ENCODE measurements at regions not wholly inside any gene's neighbourhood (a gene's known extent, or its start where the extent isn't known, plus 50 kb on each side); places are given as distances from the start of the nearest gene placed in this dataset.

DNA sequence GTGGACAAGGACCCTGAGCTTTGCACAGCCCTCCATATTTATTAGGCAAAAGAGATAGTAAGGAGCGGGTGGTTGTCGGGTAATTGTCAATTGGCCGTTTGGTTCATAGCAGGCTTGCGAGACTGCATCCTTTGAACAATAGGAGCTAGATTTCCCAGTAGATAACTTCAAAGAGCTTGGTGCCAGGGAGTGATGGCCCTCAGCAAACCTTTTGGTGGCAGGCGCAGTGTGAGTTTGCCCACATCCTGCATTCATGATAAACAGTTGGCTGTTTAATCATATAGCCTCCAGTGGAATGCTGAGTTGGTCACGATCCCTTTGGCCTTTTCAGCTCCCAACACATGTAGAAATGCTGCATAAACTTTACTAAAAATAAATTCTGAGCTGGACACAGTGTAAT is 156.9 kb downstream of the AKR1D1 start:
- no peak overlapping the region for H3K9ac ChIP-seq (ENCODE audit: low read length)
- H3K56ac ChIP-seq (ENCODE audit: low read length) = no peak overlapping the region
- H3K79me2 ChIP-seq (ENCODE audit: control insufficient read depth, insufficient read depth, low read length) = no peaks in the 10 kb centered on the region
- no peaks in the 10 kb centered on the region for H3K79me1 ChIP-seq (ENCODE audit: low read length)
- no peak overlapping the region for H3K27ac ChIP-seq (ENCODE audit: low read depth, low read length)
- no peak overlapping the region for H2AK5ac ChIP-seq (ENCODE audit: low read length)
- H3K4me3 ChIP-seq (ENCODE audit: low read length) = no peak overlapping the region
- no peak overlapping the region for H3K23ac ChIP-seq (ENCODE audit: low read length)
- H3K4me2 ChIP-seq (ENCODE audit: low read length) = no peak overlapping the region
- H3K4me1 ChIP-seq (ENCODE audit: control insufficient read depth, low read depth, low read length) = no peaks in the 10 kb centered on the region
- H3K18ac ChIP-seq (ENCODE audit: low read length) = no peak overlapping the region
- H2BK120ac ChIP-seq (ENCODE audit: low read depth, low read length) = no peak overlapping the region
- no peak overlapping the region for H2BK15ac ChIP-seq (replicated peaks; ENCODE audit: low read depth)
- WGBS (ENCODE audit: extremely low coverage, insufficient coverage, low lambda C conversion rate) = no CpG with 5 or more reads among the region's 6 CpGs
- H3K27me3 ChIP-seq (ENCODE audit: insufficient read depth, low read length, poor library complexity) = no peaks in the 10 kb centered on the region
- DNase-seq = no peak
- no peak overlapping the region for H4K5ac ChIP-seq (ENCODE audit: low read length)
- no peaks in the 10 kb centered on the region for H3K36me3 ChIP-seq (ENCODE audit: control insufficient read depth, insufficient read depth, low read length)
- no peak overlapping the region for H4K8ac ChIP-seq (ENCODE audit: low read depth, low read length)
- H2BK5ac ChIP-seq (ENCODE audit: low read length) = no peak overlapping the region
- H3K4ac ChIP-seq (ENCODE audit: low read depth, low read length) = no peak overlapping the region

DNA sequence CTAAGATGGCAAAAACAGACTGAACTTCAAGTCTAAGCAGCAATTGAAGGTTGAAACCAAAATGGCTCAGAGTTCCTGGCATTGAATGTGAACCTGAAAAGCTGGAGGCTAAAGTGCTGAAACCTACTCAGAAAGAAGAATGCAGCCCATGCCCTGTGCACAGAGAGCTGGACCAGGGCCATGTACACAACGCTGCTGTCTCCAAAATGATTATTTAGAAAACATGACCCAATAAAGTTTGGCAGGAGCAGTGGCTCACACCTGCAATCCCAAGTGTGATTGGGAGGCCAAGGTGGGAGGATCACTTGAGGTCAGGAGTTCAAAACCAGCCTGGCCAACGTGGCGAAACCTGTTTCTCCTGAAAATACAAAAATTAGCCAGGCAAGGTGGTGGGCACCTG is 158.9 kb downstream of the AKR1D1 start:
- Histone ChIP-seq H3K4ac (ENCODE audit: low read depth, low read length) (no peak overlapping the region), H2AK5ac (ENCODE audit: low read length) (no peak overlapping the region), H3K79me2 (ENCODE audit: control insufficient read depth, insufficient read depth, low read length) (no peaks in the 10 kb centered on the region), H3K18ac (ENCODE audit: low read length) (no peak overlapping the region), H3K79me1 (ENCODE audit: low read length) (no peaks in the 10 kb centered on the region), H3K4me3 (ENCODE audit: low read length) (no peak overlapping the region), H3K27ac (ENCODE audit: low read depth, low read length) (no peak overlapping the region), H4K5ac (ENCODE audit: low read length) (no peak overlapping the region), H3K56ac (ENCODE audit: low read length) (no peak overlapping the region), H2BK120ac (ENCODE audit: low read depth, low read length) (no peak overlapping the region), H3K36me3 (ENCODE audit: control insufficient read depth, insufficient read depth, low read length) (no peaks in the 10 kb centered on the region), H3K4me2 (ENCODE audit: low read length) (no peak overlapping the region), H2BK5ac (ENCODE audit: low read length) (no peak overlapping the region), H4K8ac (ENCODE audit: low read depth, low read length) (no peak overlapping the region), H2BK15ac (replicated peaks; ENCODE audit: low read depth) (no peak overlapping the region), H3K9ac (ENCODE audit: low read length) (no peak overlapping the region), H3K27me3 (ENCODE audit: insufficient read depth, low read length, poor library complexity) (no peaks in the 10 kb centered on the region), H3K23ac (ENCODE audit: low read length) (no peak overlapping the region), H3K4me1 (ENCODE audit: control insufficient read depth, low read depth, low read length) (no peaks in the 10 kb centered on the region)
- no CpG with 5 or more reads among the region's 3 CpGs for WGBS (ENCODE audit: extremely low coverage, insufficient coverage, low lambda C conversion rate)
- no peak for DNase-seq

DNA sequence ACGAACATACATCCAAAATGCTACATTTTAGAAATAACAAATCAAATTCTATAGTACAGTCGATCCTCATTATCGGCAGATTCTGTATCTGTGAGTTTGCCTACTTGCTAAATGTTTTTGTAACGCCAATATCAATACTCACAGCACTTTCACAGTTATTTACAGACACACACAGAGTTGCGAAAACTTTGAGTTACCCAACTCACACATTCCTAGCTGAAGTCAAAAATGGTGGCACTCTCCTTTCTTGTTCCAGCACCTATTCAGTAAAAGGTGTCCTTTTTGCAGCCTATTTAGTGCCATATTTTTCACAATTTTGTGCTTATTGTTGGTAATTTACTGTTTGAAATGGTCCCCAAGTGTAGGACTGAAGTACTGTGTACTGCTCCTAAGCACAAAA is 161.7 kb downstream of the AKR1D1 start:
- 100% methylated on average over 1 of the region's 5 CpGs for WGBS (ENCODE audit: extremely low coverage, insufficient coverage, low lambda C conversion rate)
- H4K8ac ChIP-seq (ENCODE audit: low read depth, low read length) = no peak overlapping the region

DNA sequence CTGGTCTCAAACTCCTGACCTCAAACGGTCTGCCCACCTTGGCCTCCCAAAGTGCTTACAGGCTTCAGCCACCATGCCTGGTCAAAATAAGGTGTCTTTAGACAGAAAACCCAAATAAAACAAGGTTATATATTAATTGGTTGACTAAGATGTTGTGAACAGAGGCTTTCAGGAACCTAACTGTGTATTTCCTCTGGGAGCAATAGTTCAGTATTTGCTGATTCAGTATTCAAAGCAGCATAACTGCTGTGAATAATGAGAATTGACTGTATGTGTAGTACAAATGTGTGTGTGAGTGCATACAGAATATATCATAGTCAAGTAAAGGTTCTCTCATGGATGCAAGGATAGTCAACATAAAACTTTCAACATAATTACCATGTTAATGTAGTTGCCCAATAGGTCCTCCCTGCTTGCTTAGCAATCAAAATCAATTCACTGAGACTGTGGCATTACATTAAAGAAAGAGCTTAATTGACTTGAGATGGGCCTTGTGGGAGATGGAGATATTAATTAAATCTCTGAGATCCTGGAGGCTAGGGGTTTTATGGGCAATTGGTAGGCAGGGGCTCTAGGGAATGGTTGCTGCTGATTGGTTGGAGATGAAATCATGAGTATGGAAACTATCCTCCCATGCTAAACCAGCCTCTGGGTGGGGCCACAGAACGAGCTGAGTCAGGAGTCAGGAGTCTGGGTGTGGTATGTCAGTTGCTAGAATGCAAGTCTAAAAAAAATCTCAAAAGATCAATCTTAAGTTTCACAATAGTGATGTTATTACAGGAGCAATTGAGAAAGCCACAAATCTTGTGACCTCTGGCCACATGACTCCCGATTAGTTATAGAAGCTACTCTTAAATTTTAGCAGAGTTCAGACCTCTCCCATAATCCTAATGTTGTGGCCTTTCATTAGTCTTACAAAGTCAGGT is 162.7 kb downstream of the AKR1D1 start:
- H3K56ac ChIP-seq (ENCODE audit: low read length) = no peak overlapping the region
- no peak overlapping the region for H3K4me3 ChIP-seq (ENCODE audit: low read length)
- peak overlapping the region; percentile 79 for H2BK15ac ChIP-seq (replicated peaks; ENCODE audit: low read depth)
- H3K79me2 ChIP-seq (ENCODE audit: control insufficient read depth, insufficient read depth, low read length) = no peaks in the 10 kb centered on the region
- H2BK120ac ChIP-seq (ENCODE audit: low read depth, low read length) = no peak overlapping the region
- H3K9ac ChIP-seq (ENCODE audit: low read length) = no peak overlapping the region
- no peak overlapping the region for H3K4ac ChIP-seq (ENCODE audit: low read depth, low read length)
- H3K23ac ChIP-seq (ENCODE audit: low read length) = no peak overlapping the region
- no peak overlapping the region for H2AK5ac ChIP-seq (ENCODE audit: low read length)
- H3K27me3 ChIP-seq (ENCODE audit: insufficient read depth, low read length, poor library complexity) = no peaks in the 10 kb centered on the region
- no peak overlapping the region for H3K18ac ChIP-seq (ENCODE audit: low read length)
- no peaks in the 10 kb centered on the region for H3K4me1 ChIP-seq (ENCODE audit: control insufficient read depth, low read depth, low read length)
- H4K8ac ChIP-seq (ENCODE audit: low read depth, low read length) = no peak overlapping the region
- H3K79me1 ChIP-seq (ENCODE audit: low read length) = no peaks in the 10 kb centered on the region
- H4K5ac ChIP-seq (ENCODE audit: low read length) = no peak overlapping the region
- no peaks in the 10 kb centered on the region for H3K36me3 ChIP-seq (ENCODE audit: control insufficient read depth, insufficient read depth, low read length)
- peak; percentile 23 for DNase-seq
- H3K27ac ChIP-seq (ENCODE audit: low read depth, low read length) = no peak overlapping the region
- WGBS (ENCODE audit: extremely low coverage, insufficient coverage, low lambda C conversion rate) = no CpG with 5 or more reads among the region's 3 CpGs
- H2BK5ac ChIP-seq (ENCODE audit: low read length) = no peak overlapping the region
- H3K4me2 ChIP-seq (ENCODE audit: low read length) = no peak overlapping the region

More for the DNA sequence above, 161.7 kb downstream of the AKR1D1 start:
- no peaks in the 10 kb centered on the region for H3K27me3 ChIP-seq (ENCODE audit: insufficient read depth, low read length, poor library complexity)
- no peak overlapping the region for H4K5ac ChIP-seq (ENCODE audit: low read length)
- H3K9ac ChIP-seq (ENCODE audit: low read length) = no peak overlapping the region
- no peak overlapping the region for H3K27ac ChIP-seq (ENCODE audit: low read depth, low read length)
- no peak overlapping the region for H3K18ac ChIP-seq (ENCODE audit: low read length)
- H3K4me2 ChIP-seq (ENCODE audit: low read length) = no peak overlapping the region
- no peak overlapping the region for H3K4ac ChIP-seq (ENCODE audit: low read depth, low read length)
- H3K79me2 ChIP-seq (ENCODE audit: control insufficient read depth, insufficient read depth, low read length) = no peaks in the 10 kb centered on the region
- H3K4me3 ChIP-seq (ENCODE audit: low read length) = no peak overlapping the region
- DNase-seq = peak; percentile 8
- H2BK5ac ChIP-seq (ENCODE audit: low read length) = no peak overlapping the region
- H3K36me3 ChIP-seq (ENCODE audit: control insufficient read depth, insufficient read depth, low read length) = no peaks in the 10 kb centered on the region
- H2BK15ac ChIP-seq (replicated peaks; ENCODE audit: low read depth) = no peak overlapping the region
- H3K79me1 ChIP-seq (ENCODE audit: low read length) = no peaks in the 10 kb centered on the region
- H3K23ac ChIP-seq (ENCODE audit: low read length) = no peak overlapping the region
- no peak overlapping the region for H2AK5ac ChIP-seq (ENCODE audit: low read length)
- no peak overlapping the region for H3K56ac ChIP-seq (ENCODE audit: low read length)
- H2BK120ac ChIP-seq (ENCODE audit: low read depth, low read length) = peak overlapping the region; percentile 36
- H3K4me1 ChIP-seq (ENCODE audit: control insufficient read depth, low read depth, low read length) = no peaks in the 10 kb centered on the region

DNA sequence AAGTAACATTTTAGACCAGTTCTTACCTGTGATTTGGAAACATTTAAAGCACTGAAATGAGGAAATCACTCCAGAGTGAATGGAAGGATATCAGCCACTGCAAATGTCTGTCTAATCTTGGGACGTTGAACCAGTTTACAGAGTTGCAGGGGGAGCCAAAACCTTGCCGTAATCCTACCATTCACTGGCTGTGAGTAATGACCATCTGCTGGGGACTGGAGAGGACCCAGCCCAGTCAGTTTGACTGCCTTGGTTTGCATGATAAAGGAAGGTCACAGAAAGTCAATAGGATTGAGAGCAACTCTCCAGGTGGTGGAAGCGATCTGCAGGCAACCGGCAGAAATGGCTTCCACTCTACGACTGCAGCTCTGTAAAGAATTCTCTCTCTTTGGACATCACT is 167.2 kb downstream of the AKR1D1 start:
- H3K18ac ChIP-seq (ENCODE audit: low read length) = no peak overlapping the region
- H4K8ac ChIP-seq (ENCODE audit: low read depth, low read length) = no peak overlapping the region
- WGBS (ENCODE audit: extremely low coverage, insufficient coverage, low lambda C conversion rate) = no CpG with 5 or more reads among the region's 5 CpGs
- H3K9ac ChIP-seq (ENCODE audit: low read length) = no peak overlapping the region
- H3K4me2 ChIP-seq (ENCODE audit: low read length) = no peak overlapping the region
- no peak overlapping the region for H3K27ac ChIP-seq (ENCODE audit: low read depth, low read length)
- no peaks in the 10 kb centered on the region for H3K27me3 ChIP-seq (ENCODE audit: insufficient read depth, low read length, poor library complexity)
- no peak overlapping the region for H2BK15ac ChIP-seq (replicated peaks; ENCODE audit: low read depth)
- H2AK5ac ChIP-seq (ENCODE audit: low read length) = no peak overlapping the region
- no peak overlapping the region for H3K4me3 ChIP-seq (ENCODE audit: low read length)
- H3K56ac ChIP-seq (ENCODE audit: low read length) = no peak overlapping the region
- H4K5ac ChIP-seq (ENCODE audit: low read length) = no peak overlapping the region
- peaks cover 1% of the 10 kb centered on the region for H3K4me1 ChIP-seq (ENCODE audit: control insufficient read depth, low read depth, low read length)
- peak; percentile 99 for DNase-seq
- H2BK5ac ChIP-seq (ENCODE audit: low read length) = no peak overlapping the region
- no peak overlapping the region for H2BK120ac ChIP-seq (ENCODE audit: low read depth, low read length)
- no peak overlapping the region for H3K23ac ChIP-seq (ENCODE audit: low read length)
- no peaks in the 10 kb centered on the region for H3K79me2 ChIP-seq (ENCODE audit: control insufficient read depth, insufficient read depth, low read length)
- H3K79me1 ChIP-seq (ENCODE audit: low read length) = no peaks in the 10 kb centered on the region
- H3K36me3 ChIP-seq (ENCODE audit: control insufficient read depth, insufficient read depth, low read length) = no peaks in the 10 kb centered on the region
- no peak overlapping the region for H3K4ac ChIP-seq (ENCODE audit: low read depth, low read length)

DNA sequence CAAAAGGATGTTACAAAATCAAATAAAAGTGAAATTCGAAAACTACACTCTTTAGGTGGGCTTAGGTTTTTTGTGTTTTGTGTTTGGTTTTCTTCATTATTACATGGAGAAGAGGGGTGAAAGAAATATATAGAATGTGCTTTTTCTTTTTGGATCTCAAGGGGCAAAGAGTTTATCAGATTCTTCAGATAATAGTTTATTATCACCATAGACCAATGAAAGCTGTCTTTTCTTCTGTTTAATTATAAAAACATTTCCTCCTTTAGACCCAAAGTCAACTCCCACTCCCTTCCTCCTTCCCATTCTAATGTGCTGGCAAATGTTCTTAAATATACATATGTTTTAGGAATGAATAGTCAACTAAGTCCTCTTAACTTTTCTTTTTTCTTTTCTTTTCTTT is 167.6 kb downstream of the AKR1D1 start:
- H3K36me3 ChIP-seq (ENCODE audit: control insufficient read depth, insufficient read depth, low read length) = no peaks in the 10 kb centered on the region
- H3K27ac ChIP-seq (ENCODE audit: low read depth, low read length) = no peak overlapping the region
- no peak overlapping the region for H3K23ac ChIP-seq (ENCODE audit: low read length)
- H3K9ac ChIP-seq (ENCODE audit: low read length) = no peak overlapping the region
- WGBS (ENCODE audit: extremely low coverage, insufficient coverage, low lambda C conversion rate) = no CpG with 5 or more reads among the region's 1 CpG
- H3K56ac ChIP-seq (ENCODE audit: low read length) = no peak overlapping the region
- H3K79me1 ChIP-seq (ENCODE audit: low read length) = no peaks in the 10 kb centered on the region
- no peak overlapping the region for H2BK5ac ChIP-seq (ENCODE audit: low read length)
- H3K4ac ChIP-seq (ENCODE audit: low read depth, low read length) = no peak overlapping the region
- no peak overlapping the region for H2AK5ac ChIP-seq (ENCODE audit: low read length)
- peak overlapping the region; percentile 71 for H3K18ac ChIP-seq (ENCODE audit: low read length)
- H2BK15ac ChIP-seq (replicated peaks; ENCODE audit: low read depth) = no peak overlapping the region
- no peaks in the 10 kb centered on the region for H3K27me3 ChIP-seq (ENCODE audit: insufficient read depth, low read length, poor library complexity)
- H3K4me2 ChIP-seq (ENCODE audit: low read length) = no peak overlapping the region
- no peak overlapping the region for H4K8ac ChIP-seq (ENCODE audit: low read depth, low read length)
- no peak for DNase-seq
- peaks cover 1% of the 10 kb centered on the region for H3K4me1 ChIP-seq (ENCODE audit: control insufficient read depth, low read depth, low read length)
- H3K79me2 ChIP-seq (ENCODE audit: control insufficient read depth, insufficient read depth, low read length) = no peaks in the 10 kb centered on the region
- no peak overlapping the region for H3K4me3 ChIP-seq (ENCODE audit: low read length)
- H4K5ac ChIP-seq (ENCODE audit: low read length) = no peak overlapping the region
- H2BK120ac ChIP-seq (ENCODE audit: low read depth, low read length) = no peak overlapping the region
